ENCODE measurements at regions not wholly inside any gene's neighbourhood (a gene's known extent, or its start where the extent isn't known, plus 50 kb on each side); places are given as distances from the start of the nearest gene placed in this dataset.
A peak's percentile ranks its signal among the peaks of the same experiment; 100 is the strongest.
"Not testable (repeated sequence)": the region's sequence is repeated elsewhere in the genome, so short reads cannot be mapped to it uniquely, and the experiment has no call there.

- Histone ChIP-seq H3K9me3 (ENCODE audit: low read length) (no peaks in the 10 kb centered on the region), H3K36me3 (ENCODE audit: insufficient read depth, low read length) (no peaks in the 10 kb centered on the region), H3K27ac (ENCODE audit: low read depth, low read length) (no peak overlapping the region), H3K27me3 (ENCODE audit: control insufficient read depth in 1 of 2, insufficient read depth in 2 of 2, low read length in 2 of 2) (no peaks in the 10 kb centered on the region), H3K4me3 (ENCODE audit: low read depth in 1 of 2, low read length in 2 of 2) (no peak overlapping the region), H3K9ac (ENCODE audit: low read length) (no peak overlapping the region), H3K4me1 (ENCODE audit: insufficient read depth, low read length) (no peaks in the 10 kb centered on the region)
Observed at GRCh38 chr5:158513490-158514318, 586.0 kb downstream of the EBF1 start.

DNA sequence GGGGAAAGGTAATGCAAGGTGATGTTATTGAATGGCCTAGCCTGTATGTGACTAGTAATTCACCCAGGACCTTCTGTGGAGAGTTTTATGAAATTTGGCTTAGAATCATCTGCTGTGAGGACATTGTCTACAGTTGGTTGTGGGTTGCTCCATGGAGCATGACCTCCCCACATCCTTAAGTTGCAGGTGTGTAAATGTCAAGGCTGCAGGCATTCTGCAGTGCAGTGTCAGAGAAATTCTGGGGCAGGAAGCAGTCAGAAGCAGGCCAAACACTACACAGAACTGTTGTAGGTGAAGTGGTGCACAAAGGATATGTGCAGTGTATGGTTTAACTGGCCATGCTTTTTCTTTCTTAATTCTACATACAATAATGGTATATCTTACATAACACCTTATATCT, 588.3 kb downstream of the EBF1 start:
- Histone ChIP-seq H3K36me3 (ENCODE audit: insufficient read depth, low read length) (no peaks in the 10 kb centered on the region), H3K4me3 (ENCODE audit: low read depth in 1 of 2, low read length in 2 of 2) (no peak overlapping the region), H3K9ac (ENCODE audit: low read length) (no peak overlapping the region), H3K27ac (ENCODE audit: low read depth, low read length) (no peak overlapping the region), H3K4me1 (ENCODE audit: insufficient read depth, low read length) (no peaks in the 10 kb centered on the region), H3K27me3 (ENCODE audit: control insufficient read depth in 1 of 2, insufficient read depth in 2 of 2, low read length in 2 of 2) (no peaks in the 10 kb centered on the region), H3K9me3 (ENCODE audit: low read length) (no peaks in the 10 kb centered on the region)

- no peaks in the 10 kb centered on the region for H3K36me3 ChIP-seq (ENCODE audit: insufficient read depth, low read length)
- no peak overlapping the region for H3K4me3 ChIP-seq (ENCODE audit: low read depth in 1 of 2, low read length in 2 of 2)
- no peaks in the 10 kb centered on the region for H3K27me3 ChIP-seq (ENCODE audit: control insufficient read depth in 1 of 2, insufficient read depth in 2 of 2, low read length in 2 of 2)
- H3K9me3 ChIP-seq (ENCODE audit: low read length), result no peaks in the 10 kb centered on the region
- no peaks in the 10 kb centered on the region for H3K4me1 ChIP-seq (ENCODE audit: insufficient read depth, low read length)
- no peak overlapping the region for H3K27ac ChIP-seq (ENCODE audit: low read depth, low read length)
- H3K9ac ChIP-seq (ENCODE audit: low read length), result no peak overlapping the region
Observed at GRCh38 chr5:158510479-158510878, 589.2 kb downstream of the EBF1 start.

DNA sequence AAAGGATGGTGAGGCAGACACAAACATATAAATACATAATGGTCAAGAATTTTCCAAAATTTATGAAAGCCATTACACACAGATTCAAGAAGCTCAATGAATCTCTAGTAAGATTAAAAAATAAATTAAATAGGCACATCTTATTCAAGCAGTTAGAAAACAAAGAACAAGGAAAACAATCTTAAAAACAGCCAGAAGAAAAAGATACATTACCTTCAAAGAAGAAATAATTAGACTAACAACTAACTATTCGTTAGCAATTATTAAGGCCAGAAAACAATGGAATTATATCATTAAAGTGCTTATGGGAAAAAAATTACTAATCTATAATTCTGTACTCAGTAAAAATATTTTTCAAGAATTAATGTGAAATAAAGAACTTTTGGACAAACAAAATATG, 593.1 kb downstream of the EBF1 start:
- Histone ChIP-seq H3K36me3 (ENCODE audit: insufficient read depth, low read length) (no peaks in the 10 kb centered on the region), H3K27ac (ENCODE audit: low read depth, low read length) (no peak overlapping the region), H3K27me3 (ENCODE audit: control insufficient read depth in 1 of 2, insufficient read depth in 2 of 2, low read length in 2 of 2) (no peaks in the 10 kb centered on the region), H3K4me3 (ENCODE audit: low read depth in 1 of 2, low read length in 2 of 2) (no peak overlapping the region), H3K9ac (ENCODE audit: low read length) (no peak overlapping the region), H3K9me3 (ENCODE audit: low read length) (no peaks in the 10 kb centered on the region), H3K4me1 (ENCODE audit: insufficient read depth, low read length) (no peaks in the 10 kb centered on the region)

DNA sequence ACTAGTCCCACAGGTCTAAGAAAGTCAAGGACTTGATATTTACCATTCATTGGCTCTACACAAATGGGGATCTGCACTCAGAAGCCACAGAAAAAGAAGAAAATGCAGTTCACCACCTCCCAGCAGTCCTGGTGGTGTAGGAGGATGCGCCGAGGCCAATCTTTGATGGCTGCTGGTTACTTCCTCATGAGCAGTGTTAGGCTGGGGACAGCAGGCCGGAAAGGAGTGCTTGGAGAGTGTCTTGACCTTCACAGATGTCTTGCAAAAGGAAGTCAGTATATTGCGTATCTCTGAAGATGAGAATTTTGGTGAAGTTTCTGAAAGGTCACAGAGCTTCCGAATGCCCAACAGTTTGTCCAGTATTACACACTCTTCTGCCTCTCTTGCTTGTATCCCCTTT, 597.0 kb downstream of the EBF1 start:
- Histone ChIP-seq H3K36me3 (ENCODE audit: insufficient read depth, low read length) (no peaks in the 10 kb centered on the region), H3K4me3 (ENCODE audit: low read depth in 1 of 2, low read length in 2 of 2) (no peak overlapping the region), H3K9ac (ENCODE audit: low read length) (no peak overlapping the region), H3K27me3 (ENCODE audit: control insufficient read depth in 1 of 2, insufficient read depth in 2 of 2, low read length in 2 of 2) (no peaks in the 10 kb centered on the region), H3K4me1 (ENCODE audit: insufficient read depth, low read length) (no peaks in the 10 kb centered on the region), H3K9me3 (ENCODE audit: low read length) (no peaks in the 10 kb centered on the region), H3K27ac (ENCODE audit: low read depth, low read length) (no peak overlapping the region)

DNA sequence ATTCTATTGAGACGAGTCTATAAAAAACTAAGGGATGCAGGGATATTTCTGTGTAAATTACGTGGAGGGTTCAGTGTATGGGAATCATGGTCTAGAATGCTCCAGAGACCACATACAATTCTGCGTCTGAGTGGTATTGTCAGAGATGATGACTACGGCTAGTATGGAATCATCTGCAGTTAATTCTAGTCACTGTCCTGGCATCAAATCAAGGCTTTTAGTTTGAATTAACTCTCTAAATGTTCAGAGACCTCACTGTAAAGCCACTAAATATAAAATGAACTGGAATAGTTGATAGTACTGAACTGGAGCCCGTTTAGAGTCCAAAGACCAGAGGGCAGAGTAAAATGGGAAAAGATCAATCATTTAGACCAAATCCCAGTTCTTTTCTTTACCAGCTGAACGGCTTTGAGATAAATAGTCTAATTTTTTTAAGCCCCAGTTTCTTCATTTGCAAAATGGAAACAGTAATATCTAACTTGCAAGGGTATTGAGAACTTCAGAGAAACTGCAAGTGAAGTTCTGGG, 599.8 kb downstream of the EBF1 start:
- no peak overlapping the region for H3K9ac ChIP-seq (ENCODE audit: low read length)
- H3K4me3 ChIP-seq (ENCODE audit: low read depth in 1 of 2, low read length in 2 of 2), result no peak overlapping the region
- no peaks in the 10 kb centered on the region for H3K9me3 ChIP-seq (ENCODE audit: low read length)
- no peaks in the 10 kb centered on the region for H3K4me1 ChIP-seq (ENCODE audit: insufficient read depth, low read length)
- H3K27ac ChIP-seq (ENCODE audit: low read depth, low read length), result no peak overlapping the region
- H3K36me3 ChIP-seq (ENCODE audit: insufficient read depth, low read length), result no peaks in the 10 kb centered on the region
- no peaks in the 10 kb centered on the region for H3K27me3 ChIP-seq (ENCODE audit: control insufficient read depth in 1 of 2, insufficient read depth in 2 of 2, low read length in 2 of 2)

- no peaks in the 10 kb centered on the region for H3K9me3 ChIP-seq (ENCODE audit: low read length)
- no peaks in the 10 kb centered on the region for H3K27me3 ChIP-seq (ENCODE audit: control insufficient read depth in 1 of 2, insufficient read depth in 2 of 2, low read length in 2 of 2)
- peak overlapping the region; percentile 9 for H3K27ac ChIP-seq (ENCODE audit: low read depth, low read length)
- H3K4me3 ChIP-seq (ENCODE audit: low read depth in 1 of 2, low read length in 2 of 2), result no peak overlapping the region
- H3K9ac ChIP-seq (ENCODE audit: low read length), result no peak overlapping the region
- no peaks in the 10 kb centered on the region for H3K36me3 ChIP-seq (ENCODE audit: insufficient read depth, low read length)
- no peaks in the 10 kb centered on the region for H3K4me1 ChIP-seq (ENCODE audit: insufficient read depth, low read length)
Observed at GRCh38 chr5:158499075-158499891, 600.4 kb downstream of the EBF1 start.

GRCh38 chr5:158496624-158497023, 603.1 kb downstream of the EBF1 start:
- Histone ChIP-seq H3K36me3 (ENCODE audit: insufficient read depth, low read length) (no peaks in the 10 kb centered on the region), H3K9me3 (ENCODE audit: low read length) (no peaks in the 10 kb centered on the region), H3K27ac (ENCODE audit: low read depth, low read length) (no peak overlapping the region), H3K27me3 (ENCODE audit: control insufficient read depth in 1 of 2, insufficient read depth in 2 of 2, low read length in 2 of 2) (no peaks in the 10 kb centered on the region), H3K9ac (ENCODE audit: low read length) (no peak overlapping the region), H3K4me3 (ENCODE audit: low read depth in 1 of 2, low read length in 2 of 2) (no peak overlapping the region), H3K4me1 (ENCODE audit: insufficient read depth, low read length) (no peaks in the 10 kb centered on the region)

DNA sequence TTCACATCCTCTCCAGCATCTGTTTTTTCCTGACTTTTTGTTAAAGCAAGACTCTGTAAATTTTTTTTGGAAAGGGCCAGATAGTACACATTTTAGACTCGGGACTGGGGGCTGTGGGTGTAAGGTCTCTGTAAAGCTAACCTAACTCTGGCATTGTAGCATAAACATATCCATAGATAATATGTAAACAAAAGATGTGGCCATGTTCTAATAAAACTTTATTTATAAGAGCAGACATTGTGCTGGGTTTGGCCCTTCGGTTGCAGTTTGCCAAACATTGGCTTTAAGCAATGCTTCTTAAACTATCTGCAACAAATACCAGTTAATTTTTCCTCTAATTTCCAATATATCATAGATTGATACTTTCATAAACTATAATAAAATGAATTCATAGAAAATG, 605.2 kb downstream of the EBF1 start:
- Histone ChIP-seq H3K4me3 (ENCODE audit: low read depth in 1 of 2, low read length in 2 of 2) (no peak overlapping the region), H3K27ac (ENCODE audit: low read depth, low read length) (no peak overlapping the region), H3K36me3 (ENCODE audit: insufficient read depth, low read length) (no peaks in the 10 kb centered on the region), H3K27me3 (ENCODE audit: control insufficient read depth in 1 of 2, insufficient read depth in 2 of 2, low read length in 2 of 2) (no peaks in the 10 kb centered on the region), H3K9ac (ENCODE audit: low read length) (no peak overlapping the region), H3K9me3 (ENCODE audit: low read length) (no peaks in the 10 kb centered on the region), H3K4me1 (ENCODE audit: insufficient read depth, low read length) (no peaks in the 10 kb centered on the region)

GRCh38 chr5:158494044-158494443, 605.7 kb downstream of the EBF1 start:
- not testable (repeated sequence) for H3K36me3 ChIP-seq (ENCODE audit: insufficient read depth, low read length); H3K4me3 ChIP-seq (ENCODE audit: low read depth in 1 of 2, low read length in 2 of 2); H3K4me1 ChIP-seq (ENCODE audit: insufficient read depth, low read length); H3K27ac ChIP-seq (ENCODE audit: low read depth, low read length); H3K27me3 ChIP-seq (ENCODE audit: control insufficient read depth in 1 of 2, insufficient read depth in 2 of 2, low read length in 2 of 2); H3K9me3 ChIP-seq (ENCODE audit: low read length); H3K9ac ChIP-seq (ENCODE audit: low read length)

DNA sequence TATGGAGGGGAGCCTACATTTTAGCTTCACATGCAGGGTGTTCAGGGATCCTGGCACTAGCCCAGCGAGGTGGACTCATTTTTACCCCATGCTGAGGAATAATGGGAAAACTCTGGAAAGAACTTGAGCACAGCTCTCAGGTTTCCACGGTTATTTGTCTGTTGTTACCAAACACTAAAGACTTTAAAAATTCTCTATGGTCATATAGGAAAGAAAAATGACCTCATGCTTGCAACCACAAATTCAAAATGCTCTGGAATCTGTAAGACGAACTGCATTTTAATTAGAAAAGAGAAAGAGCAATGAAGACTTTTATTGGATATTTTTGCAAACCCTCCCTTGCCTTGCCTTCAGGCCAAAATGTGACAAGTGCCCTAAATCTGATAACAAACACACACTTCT, 606.9 kb downstream of the EBF1 start:
- H3K27ac ChIP-seq (ENCODE audit: low read depth, low read length), result no peak overlapping the region
- no peaks in the 10 kb centered on the region for H3K9me3 ChIP-seq (ENCODE audit: low read length)
- no peak overlapping the region for H3K9ac ChIP-seq (ENCODE audit: low read length)
- H3K27me3 ChIP-seq (ENCODE audit: control insufficient read depth in 1 of 2, insufficient read depth in 2 of 2, low read length in 2 of 2), result no peaks in the 10 kb centered on the region
- no peak overlapping the region for H3K4me3 ChIP-seq (ENCODE audit: low read depth in 1 of 2, low read length in 2 of 2)
- H3K4me1 ChIP-seq (ENCODE audit: insufficient read depth, low read length), result peaks cover under 1% of the 10 kb centered on the region
- H3K36me3 ChIP-seq (ENCODE audit: insufficient read depth, low read length), result no peaks in the 10 kb centered on the region

All from muscle layer of colon (tissue), 2 donors.